Rectal smooth muscle tissue (tissue), 1 donor: ENCODE measurements at regions not wholly inside any gene's neighbourhood (a gene's known extent, or its start where the extent isn't known, plus 50 kb on each side); places are given as distances from the start of the nearest gene placed in this dataset.

Experiments used
- H3K27ac ChIP-seq: one replicate; pipeline ENCODE4 v1.7.0; 2013; ENCODE audit warnings: low read depth, low read length, inconsistent platforms
- H3K27me3 ChIP-seq: one replicate; pipeline ENCODE4 v1.7.0; 2013; ENCODE audit warnings: low read length; ENCODE audit not compliant: control insufficient read depth, insufficient read depth
- H3K36me3 ChIP-seq: one replicate; pipeline ENCODE4 v1.7.0; 2013; ENCODE audit warnings: low read length; ENCODE audit not compliant: control insufficient read depth, insufficient read depth
- H3K4me1 ChIP-seq: one replicate; pipeline ENCODE4 v1.7.0; 2013; ENCODE audit warnings: low read length; ENCODE audit not compliant: control insufficient read depth, insufficient read depth
- H3K4me3 ChIP-seq: one replicate; pipeline ENCODE4 v1.7.0; 2013; ENCODE audit warnings: low read length
- H3K9ac ChIP-seq: one replicate; pipeline ENCODE4 v1.7.0; 2013; ENCODE audit warnings: low read length

- Histone ChIP-seq H3K9ac (no peak overlapping the region), H3K4me3 (no peak overlapping the region), H3K36me3 (no peaks in the 10 kb centered on the region), H3K27me3 (no peaks in the 10 kb centered on the region), H3K27ac (no peak overlapping the region), H3K4me1 (no peaks in the 10 kb centered on the region)
Measured at GRCh38 chr3:159911664-159912037, 77.0 kb upstream of the IL12A start.

- H3K36me3 ChIP-seq, result no peaks in the 10 kb centered on the region
- H3K9ac ChIP-seq, result no peak overlapping the region
- no peak overlapping the region for H3K27ac ChIP-seq
Measured at GRCh38 chr3:159913712-159914414, 74.8 kb upstream of the IL12A start.

GRCh38 chr3:159914426-159914825 is 74.2 kb upstream of the IL12A start:
- no peaks in the 10 kb centered on the region for H3K27me3 ChIP-seq
- H3K27ac ChIP-seq, result no peak overlapping the region
- H3K4me3 ChIP-seq, result no peak overlapping the region
- no peaks in the 10 kb centered on the region for H3K36me3 ChIP-seq
- no peaks in the 10 kb centered on the region for H3K4me1 ChIP-seq
- H3K9ac ChIP-seq, result no peak overlapping the region

More at GRCh38 chr3:159913712-159914414, 74.8 kb upstream of the IL12A start:
- no peaks in the 10 kb centered on the region for H3K27me3 ChIP-seq
- no peaks in the 10 kb centered on the region for H3K4me1 ChIP-seq
- H3K4me3 ChIP-seq, result no peak overlapping the region

- H3K4me1 ChIP-seq, result peaks cover 2% of the 10 kb centered on the region
- no peaks in the 10 kb centered on the region for H3K36me3 ChIP-seq
- no peak overlapping the region for H3K27ac ChIP-seq
Measured at GRCh38 chr3:159916052-159916451, 72.6 kb upstream of the IL12A start.

GRCh38 chr3:159917141-159917540 is 71.5 kb upstream of the IL12A start:
- Histone ChIP-seq H3K4me1 (peaks cover 2% of the 10 kb centered on the region), H3K27ac (no peak overlapping the region), H3K9ac (no peak overlapping the region), H3K4me3 (no peak overlapping the region), H3K27me3 (no peaks in the 10 kb centered on the region), H3K36me3 (no peaks in the 10 kb centered on the region)

More at GRCh38 chr3:159916052-159916451, 72.6 kb upstream of the IL12A start:
- H3K27me3 ChIP-seq, result no peaks in the 10 kb centered on the region
- no peak overlapping the region for H3K4me3 ChIP-seq
- H3K9ac ChIP-seq, result no peak overlapping the region

GRCh38 chr3:159919873-159920272 is 68.8 kb upstream of the IL12A start:
- no peak overlapping the region for H3K4me3 ChIP-seq
- no peaks in the 10 kb centered on the region for H3K36me3 ChIP-seq
- H3K4me1 ChIP-seq, result peaks cover 2% of the 10 kb centered on the region
- H3K27me3 ChIP-seq, result no peaks in the 10 kb centered on the region
- no peak overlapping the region for H3K27ac ChIP-seq
- H3K9ac ChIP-seq, result no peak overlapping the region

- Histone ChIP-seq H3K27me3 (no peaks in the 10 kb centered on the region), H3K36me3 (no peaks in the 10 kb centered on the region), H3K4me3 (no peak overlapping the region), H3K4me1 (peaks cover 2% of the 10 kb centered on the region), H3K27ac (no peak overlapping the region), H3K9ac (no peak overlapping the region)
Measured at GRCh38 chr3:159922193-159922840, 66.3 kb upstream of the IL12A start.

GRCh38 chr3:159922861-159923312 is 65.7 kb upstream of the IL12A start:
- peaks cover 3% of the 10 kb centered on the region for H3K4me1 ChIP-seq
- H3K27ac ChIP-seq, result no peak overlapping the region
- H3K4me3 ChIP-seq, result no peak overlapping the region
- H3K36me3 ChIP-seq, result no peaks in the 10 kb centered on the region
- no peaks in the 10 kb centered on the region for H3K27me3 ChIP-seq
- H3K9ac ChIP-seq, result no peak overlapping the region

GRCh38 chr3:159923336-159923735 is 65.3 kb upstream of the IL12A start:
- Histone ChIP-seq H3K27me3 (no peaks in the 10 kb centered on the region), H3K36me3 (no peaks in the 10 kb centered on the region), H3K9ac (no peak overlapping the region), H3K4me1 (peaks cover 7% of the 10 kb centered on the region), H3K4me3 (no peak overlapping the region), H3K27ac (no peak overlapping the region)

GRCh38 chr3:159923956-159924355 is 64.7 kb upstream of the IL12A start:
- Histone ChIP-seq H3K4me1 (peaks cover 11% of the 10 kb centered on the region), H3K27ac (no peak overlapping the region), H3K4me3 (no peak overlapping the region), H3K36me3 (no peaks in the 10 kb centered on the region), H3K9ac (no peak overlapping the region), H3K27me3 (no peaks in the 10 kb centered on the region)

GRCh38 chr3:159924411-159924810 is 64.2 kb upstream of the IL12A start:
- Histone ChIP-seq H3K4me3 (no peak overlapping the region), H3K4me1 (peaks cover 11% of the 10 kb centered on the region), H3K27ac (no peak overlapping the region), H3K9ac (no peak overlapping the region), H3K36me3 (no peaks in the 10 kb centered on the region), H3K27me3 (no peaks in the 10 kb centered on the region)

GRCh38 chr3:159925248-159925647 is 63.4 kb upstream of the IL12A start:
- H3K4me3 ChIP-seq, result no peak overlapping the region
- H3K27me3 ChIP-seq, result no peaks in the 10 kb centered on the region
- H3K36me3 ChIP-seq, result no peaks in the 10 kb centered on the region
- H3K4me1 ChIP-seq, result peaks cover 9% of the 10 kb centered on the region
- no peak overlapping the region for H3K9ac ChIP-seq
- H3K27ac ChIP-seq, result no peak overlapping the region

- Histone ChIP-seq H3K27ac (no peak overlapping the region), H3K27me3 (no peaks in the 10 kb centered on the region), H3K4me1 (peaks cover 9% of the 10 kb centered on the region), H3K4me3 (no peak overlapping the region), H3K9ac (no peak overlapping the region), H3K36me3 (no peaks in the 10 kb centered on the region)
Measured at GRCh38 chr3:159926573-159926972, 62.1 kb upstream of the IL12A start.
